SKM-1 (cell line): ENCODE measurements at regions not wholly inside any gene's neighbourhood (a gene's known extent, or its start where the extent isn't known, plus 50 kb on each side); places are given as distances from the start of the nearest gene placed in this dataset.

Source experiments
- DNase-seq: peaks from one replicate; lab custom pipeline; 2025; ENCODE audit not compliant: unreplicated experiment; lab: John Stamatoyannopoulos, UW

DNA sequence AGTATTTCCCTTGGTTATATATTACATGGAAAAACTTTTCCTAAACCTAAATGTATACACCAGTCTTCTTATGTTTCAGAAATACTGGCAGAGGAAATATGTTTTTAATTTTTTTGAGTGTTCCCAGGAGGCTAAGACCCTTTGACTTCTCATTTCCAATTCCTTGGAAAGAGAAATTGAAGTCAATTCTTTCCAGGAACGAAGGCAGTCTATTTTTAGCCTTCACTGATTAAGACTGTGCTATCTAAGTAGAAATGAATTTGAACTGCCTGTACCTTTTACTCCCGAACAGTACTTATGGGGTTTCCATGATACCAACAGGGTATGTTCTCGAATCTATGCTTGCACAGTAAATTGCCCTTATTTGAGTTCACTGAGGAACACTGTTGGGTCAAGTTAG lies 340.3 kb upstream of the CD180 start:
- DNase-seq, result no peak

DNA sequence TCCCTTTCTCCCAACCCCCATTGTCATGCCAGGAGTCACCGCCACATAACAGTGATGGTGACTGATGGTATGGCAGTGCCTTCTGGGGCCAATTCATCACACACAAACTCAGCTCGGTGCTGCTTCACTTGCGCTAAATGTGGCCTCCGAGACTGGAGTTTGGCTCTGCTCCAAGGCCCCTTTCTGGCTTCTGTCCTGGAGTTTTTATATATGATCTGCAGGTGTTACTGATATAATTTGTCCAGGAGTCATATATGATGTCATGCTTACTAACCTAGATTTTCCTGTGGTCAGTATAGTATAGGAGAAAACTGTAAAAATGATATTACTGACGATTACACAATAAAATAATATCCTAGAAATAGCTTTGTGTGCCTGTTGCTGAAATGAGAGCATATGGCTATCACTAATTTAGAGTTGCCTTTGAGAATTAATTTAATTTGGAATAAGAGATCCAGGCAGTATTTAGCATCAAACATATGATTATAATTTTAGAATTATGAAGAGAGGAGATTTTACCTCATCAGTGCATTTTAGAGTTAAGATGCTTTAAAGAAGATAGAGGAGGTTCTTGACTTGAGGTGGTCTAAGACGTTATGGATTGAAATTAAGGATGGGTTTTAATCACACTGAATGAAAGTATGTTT lies 334.1 kb upstream of the CD180 start:
- no peak for DNase-seq

- no peak for DNase-seq
These were observed 332.4 kb upstream of the CD180 start for GRCh38 chr5:67528953-67529352.

GRCh38 chr5:67526793-67527192 lies 330.2 kb upstream of the CD180 start:
- DNase-seq, result no peak

DNA sequence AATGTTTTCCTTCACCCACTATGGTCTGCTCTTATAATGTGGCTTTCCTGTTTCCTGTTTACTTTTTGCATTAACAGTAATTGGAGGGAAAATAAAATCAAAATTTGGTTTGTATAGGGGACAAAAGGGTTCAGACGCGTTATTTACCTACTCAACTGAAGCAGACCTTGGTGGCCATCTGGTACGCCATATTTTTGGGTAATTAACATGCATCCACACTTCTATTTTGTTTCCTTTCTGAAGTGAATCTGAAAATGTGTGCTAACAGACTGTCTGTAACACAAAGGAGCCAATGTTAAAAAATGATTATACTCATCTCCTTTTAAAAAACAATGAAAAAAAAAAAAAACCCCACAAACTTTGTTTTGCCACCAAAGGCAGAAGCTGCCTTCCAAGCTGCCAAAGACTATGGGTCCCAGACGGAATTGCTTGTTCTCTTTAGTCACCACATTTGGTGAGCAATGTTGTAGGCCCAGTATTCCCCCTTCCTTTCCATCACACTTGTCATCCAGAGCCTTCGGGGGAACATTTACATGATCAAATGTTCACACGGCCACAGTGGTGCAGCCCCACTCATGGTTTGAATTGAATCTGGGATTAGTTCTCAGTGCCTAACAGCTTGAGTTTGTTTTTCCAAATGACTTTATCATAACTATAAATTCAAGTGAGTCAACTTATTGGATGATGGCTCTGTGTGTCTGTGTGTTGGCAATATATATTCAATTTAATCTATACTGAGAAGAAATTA lies 323.7 kb upstream of the CD180 start:
- no peak for DNase-seq

DNA sequence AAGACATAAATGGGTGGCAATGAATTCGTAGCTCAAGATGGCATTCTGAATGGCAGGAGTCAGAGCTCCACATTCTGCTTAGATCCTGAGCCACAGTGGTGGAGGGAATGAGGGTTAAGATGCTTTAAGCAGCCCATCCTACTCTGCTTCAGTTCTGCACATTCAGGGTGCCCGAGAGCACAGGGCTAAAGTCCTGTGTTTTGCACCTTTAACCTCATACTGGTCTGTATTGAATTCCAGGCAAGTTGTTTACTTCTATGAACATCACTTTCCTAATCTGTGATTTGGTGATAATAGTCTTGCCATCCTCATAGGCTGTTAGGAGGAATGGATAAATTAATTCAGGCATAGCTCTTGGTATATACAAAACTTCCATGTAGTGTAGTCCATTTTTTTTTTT lies 321.6 kb upstream of the CD180 start:
- no peak for DNase-seq

DNA sequence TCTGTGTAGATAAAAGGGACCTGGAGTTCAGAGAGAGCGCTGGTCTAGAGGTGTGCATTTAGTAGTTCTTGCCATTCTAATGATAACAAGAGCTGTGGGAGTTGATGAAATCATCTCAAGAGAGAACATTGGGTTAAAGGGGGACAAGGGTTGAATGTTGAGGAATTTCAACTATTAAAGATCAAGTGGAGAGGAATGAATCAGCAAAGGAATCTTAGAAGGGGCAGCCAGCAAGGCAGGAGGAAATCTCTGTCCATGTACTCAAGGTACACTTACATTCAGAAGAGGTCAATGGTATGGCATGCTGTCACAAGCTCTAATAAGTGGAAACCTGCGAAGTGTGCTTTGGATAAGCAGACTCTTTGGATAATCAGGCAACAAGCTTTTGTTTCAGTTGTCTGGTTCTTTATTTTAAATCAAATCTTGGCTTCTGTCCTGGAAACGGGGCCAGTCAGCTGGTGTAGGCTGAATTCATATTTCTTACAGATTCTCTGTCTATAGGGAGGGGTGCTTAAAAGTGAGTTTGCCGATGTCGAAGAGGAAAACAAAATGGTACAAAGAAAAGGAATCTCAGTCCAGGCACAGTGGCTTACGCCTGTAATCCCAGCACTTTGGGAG lies 320.5 kb upstream of the CD180 start:
- no peak for DNase-seq

GRCh38 chr5:67515762-67516161 lies 319.2 kb upstream of the CD180 start:
- DNase-seq, result no peak

DNA sequence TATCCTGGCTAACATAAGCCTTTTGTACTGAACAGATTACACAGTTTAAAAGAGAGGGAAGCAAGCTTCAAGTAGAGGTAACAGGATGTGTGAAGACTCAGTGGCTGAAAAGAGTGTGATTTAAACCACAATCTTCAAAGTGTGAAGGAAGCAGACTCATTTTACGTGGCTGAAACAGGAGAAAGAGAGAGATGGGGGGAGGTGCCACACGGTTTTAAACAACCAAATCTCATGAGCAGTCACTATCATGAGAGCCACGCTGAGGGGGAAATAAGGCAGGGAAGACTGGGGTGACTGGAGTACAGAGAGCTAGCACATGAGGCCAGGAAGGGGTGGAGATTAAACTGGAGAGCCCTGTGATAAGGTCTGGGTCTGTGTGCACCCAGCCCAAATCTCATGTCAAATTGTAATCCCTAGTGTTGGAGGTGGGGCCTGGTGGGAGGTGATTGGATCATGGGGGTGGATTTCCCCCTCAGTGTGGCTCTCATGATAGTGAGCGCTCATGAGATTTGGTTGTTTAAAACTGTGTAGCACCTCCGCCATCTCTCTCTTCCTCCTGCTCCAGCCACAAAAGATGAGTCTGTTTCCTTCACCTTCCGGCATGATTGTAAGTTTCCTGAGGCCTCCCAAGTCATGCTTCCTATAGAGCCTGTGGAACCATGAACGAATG lies 318.6 kb upstream of the CD180 start:
- DNase-seq, result no peak

DNA sequence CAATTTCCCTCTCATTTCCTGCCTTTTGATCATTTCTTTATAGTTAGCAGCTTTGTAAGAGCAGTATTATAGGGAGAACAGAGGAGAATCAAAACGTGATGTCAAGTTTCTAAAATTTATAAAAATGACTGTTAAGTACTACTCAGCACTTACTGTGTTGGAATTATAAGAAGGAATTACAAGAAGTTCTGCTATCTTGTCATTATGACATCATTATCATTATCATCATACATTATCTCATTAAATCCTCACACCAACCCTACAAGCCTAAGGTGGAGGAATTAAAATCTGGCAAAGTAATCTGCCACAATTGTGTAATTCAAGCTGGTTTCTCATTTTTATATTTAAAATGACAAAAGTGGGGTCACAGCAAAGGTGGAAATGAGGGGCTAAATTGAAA lies 316.2 kb upstream of the CD180 start:
- DNase-seq, result no peak

DNA sequence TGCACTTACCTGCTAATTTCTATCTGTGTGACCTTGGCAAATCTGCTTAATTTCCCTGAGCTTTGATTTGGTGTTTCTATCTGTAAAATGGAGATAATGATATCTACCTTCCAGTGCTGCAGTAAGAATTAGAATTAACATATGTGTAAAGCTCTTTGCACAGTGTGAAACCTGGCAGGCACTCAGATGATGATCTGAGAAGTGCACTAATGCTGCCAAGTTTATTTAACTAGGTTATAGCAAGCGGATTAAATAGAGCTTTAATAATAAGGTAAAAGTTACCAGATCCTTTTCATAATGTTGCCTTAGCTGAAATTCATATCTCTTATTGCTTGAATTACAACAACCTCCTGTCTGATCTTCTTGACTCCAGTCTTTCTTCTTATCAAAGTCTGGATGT lies 315.3 kb upstream of the CD180 start:
- DNase-seq, result no peak

DNA sequence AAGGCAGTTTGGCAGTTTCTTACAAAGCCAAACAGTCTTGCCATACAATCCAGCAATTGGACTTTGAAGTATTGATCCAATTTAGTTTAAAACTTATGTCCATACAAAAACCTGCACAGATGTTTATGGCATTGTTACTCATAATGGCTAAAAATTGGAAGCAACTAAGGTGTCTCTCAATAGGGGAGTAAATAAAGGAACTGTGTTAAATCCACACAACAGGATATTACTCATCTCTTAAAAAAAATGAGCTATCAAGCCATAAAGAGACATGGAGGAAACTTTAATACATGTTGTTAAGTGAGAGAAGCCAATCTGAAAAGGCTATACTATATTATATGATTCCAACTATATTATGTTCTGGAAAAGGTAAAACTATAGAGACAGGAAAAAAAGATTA lies 313.6 kb upstream of the CD180 start:
- DNase-seq, result no peak

DNA sequence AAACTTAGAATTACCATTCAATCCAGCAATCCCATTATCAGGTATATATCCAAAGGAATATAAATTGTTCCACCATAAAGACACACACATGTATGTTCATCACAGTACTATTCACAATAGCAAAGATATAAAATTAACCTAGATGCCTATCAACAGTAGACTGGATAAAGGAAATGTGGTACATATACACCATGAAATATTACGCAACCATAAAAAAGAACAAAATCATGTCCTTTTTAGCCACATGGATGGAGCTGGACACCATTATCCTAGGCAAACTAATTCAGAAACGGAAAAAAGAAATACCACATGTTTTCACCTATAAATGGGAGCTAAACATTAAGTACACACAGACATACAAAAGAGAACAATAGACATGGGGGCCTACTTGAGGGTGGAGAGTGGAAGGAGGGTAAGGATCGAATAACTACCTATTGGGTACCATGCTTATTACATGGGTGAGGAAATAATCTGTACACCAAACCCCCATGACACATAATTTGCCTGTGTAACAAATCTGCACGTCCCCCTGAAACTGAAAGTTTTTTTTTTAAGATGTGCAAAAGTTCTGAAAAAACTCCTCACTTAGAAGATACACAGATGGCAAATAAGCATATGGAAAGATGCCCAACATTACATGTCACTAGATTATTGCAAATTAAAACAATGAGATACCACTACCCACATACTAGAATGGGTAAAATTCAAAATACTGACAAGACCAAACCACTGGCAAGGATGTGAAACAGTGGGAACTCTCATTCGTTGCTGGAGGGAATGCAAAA lies 313.0 kb upstream of the CD180 start:
- DNase-seq, result no peak

- no peak for DNase-seq
These were observed 309.6 kb upstream of the CD180 start for GRCh38 chr5:67506241-67506640.

- DNase-seq, result no peak
These were observed 306.4 kb upstream of the CD180 start for GRCh38 chr5:67502951-67503350.

- DNase-seq, result no peak
These were observed 299.5 kb upstream of the CD180 start for GRCh38 chr5:67496051-67496450.

DNA sequence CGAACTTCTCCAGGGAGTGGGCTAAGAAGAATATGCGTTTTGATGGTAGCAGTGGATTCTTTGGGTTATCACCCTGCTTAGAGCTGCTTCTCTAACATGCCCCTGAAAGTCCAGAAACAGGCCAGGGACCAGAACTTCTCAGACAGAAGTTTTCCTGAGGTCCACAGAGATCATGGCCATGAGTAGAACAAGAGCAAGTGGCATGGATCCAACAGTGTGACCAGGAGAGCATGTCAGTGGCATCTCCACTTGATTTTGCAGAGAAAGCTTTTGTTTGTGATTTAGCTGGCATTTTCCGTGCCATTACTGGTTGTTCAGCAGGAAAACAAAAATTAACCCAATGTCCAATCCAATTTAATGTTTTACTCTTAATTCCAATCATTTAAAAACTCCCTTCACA lies 298.5 kb upstream of the CD180 start:
- no peak for DNase-seq

GRCh38 chr5:67494186-67494855 lies 297.7 kb upstream of the CD180 start:
- DNase-seq, result no peak

DNA sequence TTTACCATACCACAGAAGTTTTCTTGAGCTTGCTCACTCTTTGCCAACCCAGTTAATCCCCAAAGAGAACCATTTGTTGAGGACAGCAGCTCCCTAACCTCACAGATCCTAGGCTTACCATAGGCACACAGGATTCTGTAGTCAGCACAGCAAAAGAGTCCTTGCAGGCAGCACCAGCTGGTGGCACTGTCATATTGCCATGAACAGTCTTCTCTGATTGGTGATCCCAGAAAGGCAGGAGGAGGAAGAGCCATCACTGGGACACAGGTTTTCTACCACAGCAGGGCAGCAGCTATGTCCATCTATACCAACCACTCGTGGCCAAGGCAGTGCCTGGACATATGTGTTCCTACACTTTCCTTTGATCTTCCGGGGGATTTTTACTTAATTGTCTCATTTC lies 297.1 kb upstream of the CD180 start:
- no peak for DNase-seq

DNA sequence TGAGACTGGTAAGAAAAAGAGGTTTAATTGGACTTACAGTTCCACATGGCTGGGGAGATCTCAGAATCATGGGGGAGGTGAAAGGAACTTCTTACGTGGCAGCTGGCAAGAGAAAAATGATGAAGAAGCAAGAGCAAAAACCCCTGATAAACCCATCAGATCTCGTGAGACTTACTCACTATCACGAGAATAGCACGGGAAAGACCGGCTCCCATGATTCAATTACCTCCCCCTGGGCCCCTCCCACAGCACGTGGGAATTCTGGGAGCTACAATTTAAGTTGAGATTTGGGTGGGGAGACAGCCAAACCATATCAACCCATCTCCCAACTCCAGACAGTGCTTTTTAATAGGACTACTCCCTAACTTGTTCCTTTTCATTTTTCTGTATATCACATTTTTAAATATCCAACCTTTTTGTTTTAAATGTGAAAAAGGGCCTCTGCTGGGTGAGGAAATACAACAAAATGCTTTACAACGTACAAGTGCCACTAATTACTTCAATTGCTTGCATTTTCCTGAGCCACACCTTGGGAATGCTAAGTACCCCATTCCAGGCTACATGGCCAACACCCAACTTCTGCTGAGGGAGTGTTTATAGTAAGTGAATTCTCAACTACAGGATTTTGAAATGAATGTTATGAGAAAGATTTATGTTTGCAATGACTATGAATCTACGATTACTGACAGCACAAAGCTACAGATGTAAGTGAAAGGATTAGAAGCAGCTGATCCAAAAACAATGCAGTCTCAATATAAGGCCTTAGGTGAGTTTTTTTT lies 294.1 kb upstream of the CD180 start:
- no peak for DNase-seq
